ENCODE measurements at regions not wholly inside any gene's neighbourhood (a gene's known extent, or its start where the extent isn't known, plus 50 kb on each side); places are given as distances from the start of the nearest gene placed in this dataset.

DNA sequence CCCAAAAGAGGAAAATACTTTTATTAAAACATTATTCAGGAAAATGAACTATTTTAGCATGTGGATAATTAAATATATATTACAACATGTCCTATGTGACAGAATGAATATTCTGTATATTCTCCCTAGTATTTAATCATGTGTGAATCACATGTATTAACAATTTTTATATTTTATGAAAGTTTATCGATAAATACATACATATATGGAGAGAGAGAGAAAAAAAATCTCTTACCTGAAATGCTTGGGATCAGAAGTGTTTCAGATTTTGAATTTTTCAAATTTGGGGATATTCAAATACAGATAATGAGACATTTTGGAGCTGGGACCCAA is 228.6 kb upstream of the RBBP8 start:
- TF ChIP-seq, protein P1, sequence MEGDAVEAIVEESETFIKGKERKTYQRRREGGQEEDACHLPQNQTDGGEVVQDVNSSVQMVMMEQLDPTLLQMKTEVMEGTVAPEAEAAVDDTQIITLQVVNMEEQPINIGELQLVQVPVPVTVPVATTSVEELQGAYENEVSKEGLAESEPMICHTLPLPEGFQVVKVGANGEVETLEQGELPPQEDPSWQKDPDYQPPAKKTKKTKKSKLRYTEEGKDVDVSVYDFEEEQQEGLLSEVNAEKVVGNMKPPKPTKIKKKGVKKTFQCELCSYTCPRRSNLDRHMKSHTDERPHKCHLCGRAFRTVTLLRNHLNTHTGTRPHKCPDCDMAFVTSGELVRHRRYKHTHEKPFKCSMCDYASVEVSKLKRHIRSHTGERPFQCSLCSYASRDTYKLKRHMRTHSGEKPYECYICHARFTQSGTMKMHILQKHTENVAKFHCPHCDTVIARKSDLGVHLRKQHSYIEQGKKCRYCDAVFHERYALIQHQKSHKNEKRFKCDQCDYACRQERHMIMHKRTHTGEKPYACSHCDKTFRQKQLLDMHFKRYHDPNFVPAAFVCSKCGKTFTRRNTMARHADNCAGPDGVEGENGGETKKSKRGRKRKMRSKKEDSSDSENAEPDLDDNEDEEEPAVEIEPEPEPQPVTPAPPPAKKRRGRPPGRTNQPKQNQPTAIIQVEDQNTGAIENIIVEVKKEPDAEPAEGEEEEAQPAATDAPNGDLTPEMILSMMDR (conservative IDR thresholded peaks at IDR 0.05; ENCODE audit: low read depth, low read length): peak; percentile 20; the same call in 1 of the 2 replicates
- no peak for TF ChIP-seq EZH2 (IDR thresholded peaks at IDR 0.05; ENCODE audit: borderline replicate concordance, low read depth, low read length, poor library complexity, severe bottlenecking)
